HepG2 (cell line): ENCODE measurements at regions not wholly inside any gene's neighbourhood (a gene's known extent, or its start where the extent isn't known, plus 50 kb on each side); places are given as distances from the start of the nearest gene placed in this dataset.

ENCODE experiments used
- BRD4 ChIP-seq: sonication (generic); formaldehyde crosslinking; IDR thresholded peaks from 2 replicates; pipeline ENCODE4 v1.4.0; 2020; ENCODE audit warnings: missing genetic modification reagents
- HMGA1 ChIP-seq: sonication (generic); formaldehyde crosslinking; conservative IDR thresholded peaks from 2 replicates; pipeline ENCODE4 v1.4.0; 2020; ENCODE audit warnings: missing genetic modification reagents
- MXD3 ChIP-seq: IDR thresholded peaks from 2 replicates; pipeline ENCODE4 v1.6.1; 2016; ENCODE audit warnings: mild to moderate bottlenecking, missing biosample characterization, missing genetic modification reagents
- TFDP2 ChIP-seq: sonication (generic); formaldehyde crosslinking; IDR thresholded peaks from 2 replicates; pipeline ENCODE4 v1.4.0; 2020; ENCODE audit warnings: missing genetic modification reagents
- XBP1 ChIP-seq: sonication (generic); formaldehyde crosslinking; IDR thresholded peaks from 2 replicates; pipeline ENCODE4 v1.5.0; 2020; ENCODE audit warnings: missing genetic modification reagents
- YEATS2 ChIP-seq: sonication (generic); formaldehyde crosslinking; IDR thresholded peaks from 2 replicates; pipeline ENCODE4 v1.4.0; 2020; ENCODE audit warnings: missing genetic modification reagents, borderline replicate concordance
- ZBTB1 ChIP-seq: sonication (generic); formaldehyde crosslinking; IDR thresholded peaks from 2 replicates; pipeline ENCODE4 v1.4.0; 2020; ENCODE audit warnings: missing genetic modification reagents, borderline replicate concordance
- ZNF180 ChIP-seq: sonication (generic); formaldehyde crosslinking; IDR thresholded peaks from 2 replicates; pipeline ENCODE4 v1.4.0; 2020; ENCODE audit warnings: low read depth, missing genetic modification reagents, borderline replicate concordance
- ZNF276 ChIP-seq: sonication (generic); formaldehyde crosslinking; IDR thresholded peaks from 2 replicates; pipeline ENCODE4 v1.4.0; 2020; ENCODE audit warnings: mild to moderate bottlenecking, low read depth, missing genetic modification reagents
- ZNF350 ChIP-seq: sonication (generic); formaldehyde crosslinking; IDR thresholded peaks from 2 replicates; pipeline ENCODE4 v1.4.0; 2020; ENCODE audit warnings: mild to moderate bottlenecking, low read depth, missing genetic modification reagents, borderline replicate concordance
- ZNF710 ChIP-seq: sonication (generic); formaldehyde crosslinking; IDR thresholded peaks from 2 replicates; pipeline ENCODE4 v1.5.0; 2020; ENCODE audit warnings: mild to moderate bottlenecking, missing genetic modification reagents, borderline replicate concordance
- TF ChIP-seq, protein P1 (sequence below): sonication (generic); formaldehyde crosslinking; IDR thresholded peaks from 2 replicates; pipeline ENCODE4 v1.8.0; 2022; ENCODE audit warnings: mild to moderate bottlenecking, missing genetic modification reagents, borderline replicate concordance
- TF ChIP-seq, protein P2 (sequence below): IDR thresholded peaks from 2 replicates; pipeline ENCODE4 v1.6.1; 2016; ENCODE audit warnings: missing compliant biosample characterization, missing genetic modification reagents, borderline replicate concordance
- TF ChIP-seq, protein P3 (sequence below): sonication (generic); formaldehyde crosslinking; IDR thresholded peaks from 2 replicates; pipeline ENCODE4 v1.8.0; 2023; ENCODE audit warnings: mild to moderate bottlenecking, missing genetic modification reagents
- TF ChIP-seq, protein P4 (sequence below): sonication (generic); formaldehyde crosslinking; IDR thresholded peaks from 2 replicates; pipeline ENCODE4 v1.4.0; 2020; ENCODE audit warnings: missing genetic modification reagents

- TF ChIP-seq YEATS2 (CRISPR knock-in tag) (peak; percentile 77; the same call in 1 of the 2 replicates), ZNF350 (no peak; the same call in 1 of the 2 replicates), MXD3 (no peak), ZNF180 (CRISPR knock-in tag) (no peak), ZNF276 (CRISPR knock-in tag) (no peak), ZBTB1 (CRISPR knock-in tag) (no peak), XBP1 (CRISPR knock-in tag) (no peak), BRD4 (CRISPR knock-in tag) (no peak; the same call in 1 of the 2 replicates), ZNF710 (CRISPR knock-in tag) (peak; percentile 97), TFDP2 (peak; percentile 62), HMGA1 (CRISPR knock-in tag) (no peak)
- TF ChIP-seq, protein P1, sequence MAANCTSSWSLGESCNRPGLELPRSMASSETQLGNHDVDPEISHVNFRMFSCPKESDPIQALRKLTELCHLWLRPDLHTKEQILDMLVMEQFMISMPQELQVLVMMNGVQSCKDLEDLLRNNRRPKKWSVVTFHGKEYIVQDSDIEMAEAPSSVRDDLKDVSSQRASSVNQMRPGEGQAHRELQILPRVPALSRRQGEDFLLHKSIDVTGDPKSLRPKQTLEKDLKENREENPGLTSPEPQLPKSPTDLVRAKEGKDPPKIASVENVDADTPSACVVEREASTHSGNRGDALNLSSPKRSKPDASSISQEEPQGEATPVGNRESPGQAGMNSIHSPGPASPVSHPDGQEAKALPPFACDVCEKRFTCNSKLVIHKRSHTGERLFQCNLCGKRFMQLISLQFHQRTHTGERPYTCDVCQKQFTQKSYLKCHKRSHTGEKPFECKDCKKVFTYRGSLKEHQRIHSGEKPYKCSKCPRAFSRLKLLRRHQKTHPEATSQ (CRISPR knock-in tag): 0 out of 2 replicates have a peak, but pooled peaks have one; percentile 71
- TF ChIP-seq, protein P2, sequence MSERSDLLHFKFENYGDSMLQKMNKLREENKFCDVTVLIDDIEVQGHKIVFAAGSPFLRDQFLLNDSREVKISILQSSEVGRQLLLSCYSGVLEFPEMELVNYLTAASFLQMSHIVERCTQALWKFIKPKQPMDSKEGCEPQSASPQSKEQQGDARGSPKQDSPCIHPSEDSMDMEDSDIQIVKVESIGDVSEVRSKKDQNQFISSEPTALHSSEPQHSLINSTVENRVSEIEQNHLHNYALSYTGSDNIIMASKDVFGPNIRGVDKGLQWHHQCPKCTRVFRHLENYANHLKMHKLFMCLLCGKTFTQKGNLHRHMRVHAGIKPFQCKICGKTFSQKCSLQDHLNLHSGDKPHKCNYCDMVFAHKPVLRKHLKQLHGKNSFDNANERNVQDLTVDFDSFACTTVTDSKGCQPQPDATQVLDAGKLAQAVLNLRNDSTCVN (CRISPR knock-in tag): no peak
- TF ChIP-seq, protein P3, sequence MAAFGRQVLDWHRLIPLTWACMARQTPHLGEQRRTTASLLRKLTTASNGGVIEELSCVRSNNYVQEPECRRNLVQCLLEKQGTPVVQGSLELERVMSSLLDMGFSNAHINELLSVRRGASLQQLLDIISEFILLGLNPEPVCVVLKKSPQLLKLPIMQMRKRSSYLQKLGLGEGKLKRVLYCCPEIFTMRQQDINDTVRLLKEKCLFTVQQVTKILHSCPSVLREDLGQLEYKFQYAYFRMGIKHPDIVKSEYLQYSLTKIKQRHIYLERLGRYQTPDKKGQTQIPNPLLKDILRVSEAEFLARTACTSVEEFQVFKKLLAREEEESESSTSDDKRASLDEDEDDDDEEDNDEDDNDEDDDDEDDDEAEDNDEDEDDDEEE (CRISPR knock-in tag): no peak
- TF ChIP-seq, protein P4, sequence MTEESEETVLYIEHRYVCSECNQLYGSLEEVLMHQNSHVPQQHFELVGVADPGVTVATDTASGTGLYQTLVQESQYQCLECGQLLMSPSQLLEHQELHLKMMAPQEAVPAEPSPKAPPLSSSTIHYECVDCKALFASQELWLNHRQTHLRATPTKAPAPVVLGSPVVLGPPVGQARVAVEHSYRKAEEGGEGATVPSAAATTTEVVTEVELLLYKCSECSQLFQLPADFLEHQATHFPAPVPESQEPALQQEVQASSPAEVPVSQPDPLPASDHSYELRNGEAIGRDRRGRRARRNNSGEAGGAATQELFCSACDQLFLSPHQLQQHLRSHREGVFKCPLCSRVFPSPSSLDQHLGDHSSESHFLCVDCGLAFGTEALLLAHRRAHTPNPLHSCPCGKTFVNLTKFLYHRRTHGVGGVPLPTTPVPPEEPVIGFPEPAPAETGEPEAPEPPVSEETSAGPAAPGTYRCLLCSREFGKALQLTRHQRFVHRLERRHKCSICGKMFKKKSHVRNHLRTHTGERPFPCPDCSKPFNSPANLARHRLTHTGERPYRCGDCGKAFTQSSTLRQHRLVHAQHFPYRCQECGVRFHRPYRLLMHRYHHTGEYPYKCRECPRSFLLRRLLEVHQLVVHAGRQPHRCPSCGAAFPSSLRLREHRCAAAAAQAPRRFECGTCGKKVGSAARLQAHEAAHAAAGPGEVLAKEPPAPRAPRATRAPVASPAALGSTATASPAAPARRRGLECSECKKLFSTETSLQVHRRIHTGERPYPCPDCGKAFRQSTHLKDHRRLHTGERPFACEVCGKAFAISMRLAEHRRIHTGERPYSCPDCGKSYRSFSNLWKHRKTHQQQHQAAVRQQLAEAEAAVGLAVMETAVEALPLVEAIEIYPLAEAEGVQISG: peak; percentile 67; the same call in 1 of the 2 replicates
Observed at GRCh38 chr2:45273412-45274249, 264.4 kb upstream of the SIX2 start (continued).
